ENCODE measurements at regions not wholly inside any gene's neighbourhood (a gene's known extent, or its start where the extent isn't known, plus 50 kb on each side); places are given as distances from the start of the nearest gene placed in this dataset.

DNA sequence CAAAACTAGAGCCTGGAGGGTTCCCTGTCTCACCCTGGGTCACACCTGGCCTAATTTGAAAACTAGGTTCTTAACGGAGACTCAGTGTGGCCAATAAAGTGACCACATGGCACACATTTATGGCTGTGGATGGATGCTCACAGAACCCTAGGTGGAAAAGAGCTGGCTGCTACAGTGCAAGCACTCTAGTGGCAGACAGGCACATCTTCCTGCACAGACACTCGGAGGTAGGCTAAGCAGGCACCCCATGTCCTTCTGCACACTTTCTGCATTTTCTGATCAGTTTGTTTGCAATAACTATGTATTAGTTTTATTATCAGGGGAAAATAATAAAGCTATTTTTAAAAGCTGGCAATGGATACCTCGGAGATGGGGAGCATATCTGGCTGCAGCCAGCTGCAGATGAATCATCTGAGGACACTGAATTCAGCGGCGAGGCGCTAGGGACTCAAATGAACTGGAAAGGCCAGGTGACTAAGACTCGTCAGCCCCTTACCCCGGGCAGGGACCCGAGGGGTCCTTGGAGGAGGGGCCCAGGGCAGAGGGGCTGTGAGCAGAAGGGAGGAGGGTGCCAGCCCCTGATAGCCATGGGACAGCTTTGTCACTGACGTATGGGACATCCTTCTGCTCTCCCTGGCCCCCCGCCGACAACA, 96.2 kb downstream of the OLFM1 start:
- no peak for DNase-seq
- H3K4me1 ChIP-seq, result no peaks in the 10 kb centered on the region
- H3K27ac ChIP-seq, result no peak overlapping the region
- H3K4me3 ChIP-seq, result no peak overlapping the region
- TF ChIP-seq POLR2A (IDR thresholded peaks at IDR 0.05), result no peak
- TF ChIP-seq, protein P1, sequence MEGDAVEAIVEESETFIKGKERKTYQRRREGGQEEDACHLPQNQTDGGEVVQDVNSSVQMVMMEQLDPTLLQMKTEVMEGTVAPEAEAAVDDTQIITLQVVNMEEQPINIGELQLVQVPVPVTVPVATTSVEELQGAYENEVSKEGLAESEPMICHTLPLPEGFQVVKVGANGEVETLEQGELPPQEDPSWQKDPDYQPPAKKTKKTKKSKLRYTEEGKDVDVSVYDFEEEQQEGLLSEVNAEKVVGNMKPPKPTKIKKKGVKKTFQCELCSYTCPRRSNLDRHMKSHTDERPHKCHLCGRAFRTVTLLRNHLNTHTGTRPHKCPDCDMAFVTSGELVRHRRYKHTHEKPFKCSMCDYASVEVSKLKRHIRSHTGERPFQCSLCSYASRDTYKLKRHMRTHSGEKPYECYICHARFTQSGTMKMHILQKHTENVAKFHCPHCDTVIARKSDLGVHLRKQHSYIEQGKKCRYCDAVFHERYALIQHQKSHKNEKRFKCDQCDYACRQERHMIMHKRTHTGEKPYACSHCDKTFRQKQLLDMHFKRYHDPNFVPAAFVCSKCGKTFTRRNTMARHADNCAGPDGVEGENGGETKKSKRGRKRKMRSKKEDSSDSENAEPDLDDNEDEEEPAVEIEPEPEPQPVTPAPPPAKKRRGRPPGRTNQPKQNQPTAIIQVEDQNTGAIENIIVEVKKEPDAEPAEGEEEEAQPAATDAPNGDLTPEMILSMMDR (IDR thresholded peaks at IDR 0.05), result no peak
- H3K27me3 ChIP-seq, result no peaks in the 10 kb centered on the region
- H3K9me3 ChIP-seq, result no peaks in the 10 kb centered on the region
- H3K36me3 ChIP-seq, result no peaks in the 10 kb centered on the region

DNA sequence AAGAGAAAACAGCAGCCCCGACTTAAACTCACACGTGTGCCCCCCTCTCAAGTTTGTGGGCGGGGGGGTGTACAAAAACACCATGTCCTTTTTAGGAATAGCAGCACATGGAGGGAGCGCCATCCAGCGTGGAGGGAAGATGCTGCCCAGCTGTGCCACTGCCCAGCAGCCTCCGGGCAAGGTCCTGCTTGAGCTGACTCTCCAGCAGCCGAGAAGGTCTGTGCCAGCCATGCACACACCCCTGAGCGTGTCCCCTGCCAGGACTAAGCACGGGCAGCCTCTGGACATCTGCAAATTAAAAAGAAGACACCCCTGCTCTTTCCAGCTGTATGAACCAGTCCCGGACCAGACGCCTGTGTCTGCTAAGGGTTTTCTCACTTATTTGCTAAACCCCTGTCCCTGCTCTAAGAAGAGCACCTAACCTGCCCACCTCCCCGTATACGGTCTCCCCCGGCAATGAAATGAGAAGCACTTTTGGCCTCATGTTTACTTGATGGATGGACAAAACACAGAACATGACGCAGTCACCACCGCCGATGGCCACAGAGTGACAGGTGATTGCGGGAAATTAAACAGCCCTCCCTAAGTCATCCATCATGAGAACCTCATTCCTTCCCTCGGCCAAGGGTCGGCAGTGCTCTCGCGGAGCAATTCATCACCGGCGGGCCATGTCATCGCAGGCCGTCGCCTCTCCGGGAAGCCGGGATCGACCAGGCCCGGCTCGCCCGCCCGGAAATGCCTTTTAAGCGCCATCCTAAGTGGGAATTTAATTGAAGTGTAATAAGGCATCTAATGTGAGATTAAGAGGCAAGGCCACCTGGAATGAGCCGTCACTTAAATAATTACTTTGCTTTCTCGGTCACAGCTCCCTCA, 96.9 kb downstream of the OLFM1 start:
- no peaks in the 10 kb centered on the region for H3K27me3 ChIP-seq
- H3K27ac ChIP-seq, result no peak overlapping the region
- no peaks in the 10 kb centered on the region for H3K36me3 ChIP-seq
- DNase-seq, result no peak
- TF ChIP-seq, protein P1 (IDR thresholded peaks at IDR 0.05), result no peak
- TF ChIP-seq POLR2A (IDR thresholded peaks at IDR 0.05), result no peak
- no peaks in the 10 kb centered on the region for H3K4me1 ChIP-seq
- H3K9me3 ChIP-seq, result no peaks in the 10 kb centered on the region
- H3K4me3 ChIP-seq, result no peak overlapping the region

GRCh38 chr9:135185060-135185459, 97.6 kb downstream of the OLFM1 start:
- no peak overlapping the region for H3K4me3 ChIP-seq
- TF ChIP-seq POLR2A (IDR thresholded peaks at IDR 0.05), result no peak
- no peaks in the 10 kb centered on the region for H3K9me3 ChIP-seq
- H3K4me1 ChIP-seq, result no peaks in the 10 kb centered on the region
- H3K27ac ChIP-seq, result no peak overlapping the region
- no peaks in the 10 kb centered on the region for H3K36me3 ChIP-seq
- H3K27me3 ChIP-seq, result no peaks in the 10 kb centered on the region
- DNase-seq, result no peak

DNA sequence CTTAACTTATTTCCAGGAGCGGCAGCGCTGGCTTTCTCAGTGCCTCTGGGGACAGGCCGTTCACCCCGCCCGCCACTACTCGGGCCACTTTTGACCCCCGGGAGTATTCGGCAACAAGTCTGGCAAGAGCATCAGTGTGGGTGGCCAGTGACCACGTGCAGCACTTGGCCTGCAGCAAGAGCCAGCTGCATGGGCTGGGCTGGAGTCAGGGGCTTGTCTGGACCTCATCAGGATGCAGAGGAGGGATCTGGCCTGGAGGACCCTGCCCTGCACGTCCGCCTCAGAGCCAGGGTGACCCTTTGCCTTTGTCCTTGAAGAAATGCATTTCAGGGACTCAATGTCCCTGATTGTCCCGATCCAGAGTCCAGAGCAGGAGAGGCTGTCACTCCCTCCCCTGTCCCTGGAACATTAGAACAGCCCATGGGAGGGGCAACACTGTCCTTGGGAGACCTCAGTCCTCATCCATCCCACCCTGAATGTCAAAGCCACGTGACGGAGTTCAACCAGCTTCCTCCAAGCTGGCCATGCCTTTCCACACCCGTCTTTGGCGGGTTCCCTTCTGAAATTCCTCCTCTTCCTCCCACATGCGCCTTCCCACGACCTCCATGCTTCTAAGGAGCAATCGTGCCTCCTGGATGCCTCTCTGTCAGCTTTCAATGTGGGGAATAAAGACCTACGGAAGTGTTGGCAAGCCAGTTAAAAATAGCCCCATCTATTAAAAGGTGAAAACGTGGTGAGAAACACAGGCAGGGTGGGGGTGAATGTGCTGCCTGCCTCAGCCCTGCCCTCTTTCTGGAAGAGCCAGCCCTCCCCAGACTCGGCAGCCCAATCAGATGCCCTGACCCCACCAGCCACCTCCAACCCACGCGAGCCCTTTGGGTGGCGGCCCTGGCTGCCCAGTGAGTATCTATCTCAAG, 99.0 kb downstream of the OLFM1 start:
- H3K9me3 ChIP-seq, result no peaks in the 10 kb centered on the region
- no peak overlapping the region for H3K27ac ChIP-seq
- no peaks in the 10 kb centered on the region for H3K36me3 ChIP-seq
- no peaks in the 10 kb centered on the region for H3K27me3 ChIP-seq
- no peak for TF ChIP-seq POLR2A (IDR thresholded peaks at IDR 0.05)
- TF ChIP-seq, protein P1 (IDR thresholded peaks at IDR 0.05), result no peak
- H3K4me1 ChIP-seq, result no peaks in the 10 kb centered on the region
- no peak for DNase-seq
- H3K4me3 ChIP-seq, result no peak overlapping the region

- Histone ChIP-seq H3K27me3 (no peaks in the 10 kb centered on the region), H3K27ac (no peak overlapping the region), H3K4me3 (no peak overlapping the region), H3K4me1 (no peaks in the 10 kb centered on the region), H3K36me3 (no peaks in the 10 kb centered on the region), H3K9me3 (no peaks in the 10 kb centered on the region)
- TF ChIP-seq, protein P1 (IDR thresholded peaks at IDR 0.05), result no peak
- TF ChIP-seq POLR2A (IDR thresholded peaks at IDR 0.05), result no peak
- DNase-seq, result no peak
Observed at GRCh38 chr9:135187365-135187764, 99.9 kb downstream of the OLFM1 start.
